Amygdala (tissue), 56 donors: ENCODE measurements at regions not wholly inside any gene's neighbourhood (a gene's known extent, or its start where the extent isn't known, plus 50 kb on each side); places are given as distances from the start of the nearest gene placed in this dataset.
"Not testable (repeated sequence)": the region's sequence is repeated elsewhere in the genome, so short reads cannot be mapped to it uniquely, and the experiment has no call there.

ENCODE experiments used
- DNase-seq, 56 donors: peaks; one replicate each; lab custom pipeline; 2025; lab: John Stamatoyannopoulos, UW

- DNase-seq, result no peak
These were observed 70.4 kb downstream of the GGTLC2 start for GRCh38 chr22:22714600-22715335.

- no peak for DNase-seq
These were observed 71.8 kb downstream of the GGTLC2 start for GRCh38 chr22:22716136-22716665.

GRCh38 chr22:22717664-22718063 lies 73.2 kb downstream of the GGTLC2 start:
- DNase-seq, result no peak

- DNase-seq, result peak in 1 of 56 donors; percentile 6
These were observed 75.8 kb downstream of the GGTLC2 start for GRCh38 chr22:22720201-22720723.

- peak in 3 of 56 donors; percentile 4 to 53 (median 15) for DNase-seq
These were observed 76.4 kb downstream of the GGTLC2 start for GRCh38 chr22:22720724-22721261.

GRCh38 chr22:22721681-22722354 lies 77.4 kb downstream of the GGTLC2 start:
- no peak for DNase-seq

GRCh38 chr22:22728382-22728781 lies 84.0 kb downstream of the GGTLC2 start:
- DNase-seq, result no peak

- DNase-seq, result no peak
These were observed 86.4 kb downstream of the GGTLC2 start for GRCh38 chr22:22730655-22731373.

- DNase-seq, result no peak
These were observed 86.9 kb downstream of the GGTLC2 start for GRCh38 chr22:22731374-22731676.

GRCh38 chr22:22733006-22733405 lies 88.6 kb downstream of the GGTLC2 start:
- not testable (repeated sequence) for DNase-seq

GRCh38 chr22:22733881-22734373 lies 89.5 kb downstream of the GGTLC2 start:
- no peak for DNase-seq

- DNase-seq, result not testable (repeated sequence)
These were observed 90.2 kb downstream of the GGTLC2 start for GRCh38 chr22:22734395-22735272.

- not testable (repeated sequence) for DNase-seq
These were observed 90.9 kb downstream of the GGTLC2 start for GRCh38 chr22:22735276-22735675.

- no peak for DNase-seq
These were observed 91.5 kb downstream of the GGTLC2 start for GRCh38 chr22:22735695-22736611.

GRCh38 chr22:22737590-22737989 lies 93.2 kb downstream of the GGTLC2 start:
- no peak for DNase-seq

GRCh38 chr22:22738959-22739585 lies 94.7 kb downstream of the GGTLC2 start:
- DNase-seq, result no peak

GRCh38 chr22:22740560-22741276 lies 96.3 kb downstream of the GGTLC2 start:
- DNase-seq, result no peak
